GF-D8 (cell line): ENCODE measurements at regions not wholly inside any gene's neighbourhood (a gene's known extent, or its start where the extent isn't known, plus 50 kb on each side); places are given as distances from the start of the nearest gene placed in this dataset.

ENCODE experiments used
- DNase-seq: peaks from one replicate; lab custom pipeline; 2025; lab: John Stamatoyannopoulos, UW

- no peak for DNase-seq
Observed at GRCh38 chr4:65911720-65912119, 241.4 kb upstream of the EPHA5 start.

- no peak for DNase-seq
Observed at GRCh38 chr4:65893957-65894755, 223.9 kb upstream of the EPHA5 start.

- no peak for DNase-seq
Observed at GRCh38 chr4:65893271-65893670, 223.0 kb upstream of the EPHA5 start.

GRCh38 chr4:65880594-65880993 lies 210.3 kb upstream of the EPHA5 start:
- no peak for DNase-seq

GRCh38 chr4:65868096-65868824 lies 198.0 kb upstream of the EPHA5 start:
- no peak for DNase-seq

GRCh38 chr4:65865489-65865888 lies 195.2 kb upstream of the EPHA5 start:
- DNase-seq: no peak

- no peak for DNase-seq
Observed at GRCh38 chr4:65861993-65862392, 191.7 kb upstream of the EPHA5 start.

- no peak for DNase-seq
Observed at GRCh38 chr4:65845199-65845773, 175.0 kb upstream of the EPHA5 start.

GRCh38 chr4:65839164-65839931 lies 169.1 kb upstream of the EPHA5 start:
- DNase-seq: no peak

GRCh38 chr4:65834707-65835106 lies 164.4 kb upstream of the EPHA5 start:
- no peak for DNase-seq

- no peak for DNase-seq
Observed at GRCh38 chr4:65831828-65832227, 161.5 kb upstream of the EPHA5 start.

GRCh38 chr4:65825116-65825753 lies 154.9 kb upstream of the EPHA5 start:
- DNase-seq: no peak

GRCh38 chr4:65819192-65819591 lies 148.9 kb upstream of the EPHA5 start:
- DNase-seq: no peak

GRCh38 chr4:65805936-65806335 lies 135.6 kb upstream of the EPHA5 start:
- no peak for DNase-seq

- DNase-seq: no peak
Observed at GRCh38 chr4:65799513-65799912, 129.2 kb upstream of the EPHA5 start.

- DNase-seq: no peak
Observed at GRCh38 chr4:65798498-65799127, 128.3 kb upstream of the EPHA5 start.

GRCh38 chr4:65791812-65792308 lies 121.6 kb upstream of the EPHA5 start:
- DNase-seq: no peak

- no peak for DNase-seq
Observed at GRCh38 chr4:65791111-65791811, 121.0 kb upstream of the EPHA5 start.

GRCh38 chr4:65789805-65790204 lies 119.5 kb upstream of the EPHA5 start:
- no peak for DNase-seq

GRCh38 chr4:65789341-65789740 lies 119.1 kb upstream of the EPHA5 start:
- DNase-seq: no peak

GRCh38 chr4:65777270-65777669 lies 107.0 kb upstream of the EPHA5 start:
- DNase-seq: no peak
